ENCODE measurements at regions not wholly inside any gene's neighbourhood (a gene's known extent, or its start where the extent isn't known, plus 50 kb on each side); places are given as distances from the start of the nearest gene placed in this dataset.

- Histone ChIP-seq H3K9me3 (replicated peaks) (no peaks in the 10 kb centered on the region), H3K4me3 (no peak overlapping the region), H3K36me3 (no peaks in the 10 kb centered on the region), H3K27ac (no peak overlapping the region), H3K27me3 (replicated peaks) (no peaks in the 10 kb centered on the region), H3K4me1 (replicated peaks) (no peaks in the 10 kb centered on the region)
- DNase-seq (ENCODE audit: low read depth in 1 of 2, low spot score in 2 of 2) = no peak
Measured at GRCh38 chr5:5932824-5933223, 445.5 kb downstream of the MED10 start.

- no peak for DNase-seq (ENCODE audit: low read depth in 1 of 2, low spot score in 2 of 2)
- Histone ChIP-seq H3K27ac (no peak overlapping the region), H3K4me3 (no peak overlapping the region), H3K4me1 (replicated peaks) (no peaks in the 10 kb centered on the region), H3K27me3 (replicated peaks) (no peaks in the 10 kb centered on the region), H3K36me3 (no peaks in the 10 kb centered on the region), H3K9me3 (replicated peaks) (no peaks in the 10 kb centered on the region)
Measured at GRCh38 chr5:5930561-5930960, 447.8 kb downstream of the MED10 start.

GRCh38 chr5:5929291-5930020, 448.9 kb downstream of the MED10 start:
- H3K4me1 ChIP-seq (replicated peaks) = no peaks in the 10 kb centered on the region
- no peak for DNase-seq (ENCODE audit: low read depth in 1 of 2, low spot score in 2 of 2)
- H3K27ac ChIP-seq = no peak overlapping the region
- no peak overlapping the region for H3K4me3 ChIP-seq
- no peaks in the 10 kb centered on the region for H3K9me3 ChIP-seq (replicated peaks)
- H3K27me3 ChIP-seq (replicated peaks) = no peaks in the 10 kb centered on the region
- H3K36me3 ChIP-seq = no peaks in the 10 kb centered on the region

GRCh38 chr5:5925191-5925590, 453.2 kb downstream of the MED10 start:
- Histone ChIP-seq H3K4me1 (replicated peaks) (no peaks in the 10 kb centered on the region), H3K27ac (no peak overlapping the region), H3K4me3 (no peak overlapping the region), H3K36me3 (no peaks in the 10 kb centered on the region), H3K9me3 (replicated peaks) (no peaks in the 10 kb centered on the region), H3K27me3 (replicated peaks) (no peaks in the 10 kb centered on the region)
- no peak for DNase-seq (ENCODE audit: low read depth in 1 of 2, low spot score in 2 of 2)

- Histone ChIP-seq H3K36me3 (no peaks in the 10 kb centered on the region), H3K27me3 (replicated peaks) (no peaks in the 10 kb centered on the region), H3K9me3 (replicated peaks) (no peaks in the 10 kb centered on the region), H3K4me3 (no peak overlapping the region), H3K27ac (no peak overlapping the region), H3K4me1 (replicated peaks) (no peaks in the 10 kb centered on the region)
- no peak for DNase-seq (ENCODE audit: low read depth in 1 of 2, low spot score in 2 of 2)
Measured at GRCh38 chr5:5919411-5919810, 458.9 kb downstream of the MED10 start.

GRCh38 chr5:5906778-5907177, 471.6 kb downstream of the MED10 start:
- Histone ChIP-seq H3K27ac (no peak overlapping the region), H3K4me3 (no peak overlapping the region), H3K27me3 (replicated peaks) (no peaks in the 10 kb centered on the region), H3K36me3 (no peaks in the 10 kb centered on the region), H3K9me3 (replicated peaks) (no peaks in the 10 kb centered on the region; the same call in 1 of the 2 replicates), H3K4me1 (replicated peaks) (no peaks in the 10 kb centered on the region)
- DNase-seq (ENCODE audit: low read depth in 1 of 2, low spot score in 2 of 2) = no peak

- H3K27me3 ChIP-seq (replicated peaks) = no peaks in the 10 kb centered on the region
- DNase-seq (ENCODE audit: low read depth in 1 of 2, low spot score in 2 of 2) = no peak
- H3K36me3 ChIP-seq = no peaks in the 10 kb centered on the region
- H3K4me3 ChIP-seq = no peak overlapping the region
- H3K27ac ChIP-seq = no peak overlapping the region
- H3K4me1 ChIP-seq (replicated peaks) = no peaks in the 10 kb centered on the region
- H3K9me3 ChIP-seq (replicated peaks) = no peaks in the 10 kb centered on the region; the same call in 1 of the 2 replicates
Measured at GRCh38 chr5:5905186-5905585, 473.2 kb downstream of the MED10 start.

- no peaks in the 10 kb centered on the region for H3K27me3 ChIP-seq (replicated peaks)
- H3K9me3 ChIP-seq (replicated peaks) = no peaks in the 10 kb centered on the region; the same call in 1 of the 2 replicates
- H3K4me1 ChIP-seq (replicated peaks) = no peaks in the 10 kb centered on the region
Measured at GRCh38 chr5:5904113-5904512, 474.2 kb downstream of the MED10 start.

GRCh38 chr5:5902678-5903646, 475.4 kb downstream of the MED10 start:
- H3K27me3 ChIP-seq (replicated peaks) = no peaks in the 10 kb centered on the region
- no peak overlapping the region for H3K4me3 ChIP-seq
- no peak overlapping the region for H3K27ac ChIP-seq
- DNase-seq (ENCODE audit: low read depth in 1 of 2, low spot score in 2 of 2) = no peak
- H3K4me1 ChIP-seq (replicated peaks) = no peaks in the 10 kb centered on the region
- H3K36me3 ChIP-seq = no peaks in the 10 kb centered on the region
- H3K9me3 ChIP-seq (replicated peaks) = no peaks in the 10 kb centered on the region; the same call in 1 of the 2 replicates

More at GRCh38 chr5:5904113-5904512, 474.2 kb downstream of the MED10 start:
- H3K36me3 ChIP-seq = no peaks in the 10 kb centered on the region
- no peak overlapping the region for H3K4me3 ChIP-seq
- H3K27ac ChIP-seq = no peak overlapping the region
- DNase-seq (ENCODE audit: low read depth in 1 of 2, low spot score in 2 of 2) = no peak

- no peak for DNase-seq (ENCODE audit: low read depth in 1 of 2, low spot score in 2 of 2)
- Histone ChIP-seq H3K27ac (no peak overlapping the region), H3K36me3 (no peaks in the 10 kb centered on the region), H3K4me1 (replicated peaks) (no peaks in the 10 kb centered on the region), H3K4me3 (no peak overlapping the region), H3K9me3 (replicated peaks) (no peaks in the 10 kb centered on the region; the same call in 1 of the 2 replicates), H3K27me3 (replicated peaks) (no peaks in the 10 kb centered on the region)
Measured at GRCh38 chr5:5900350-5900749, 477.9 kb downstream of the ICE1 start.

- Histone ChIP-seq H3K4me1 (replicated peaks) (no peaks in the 10 kb centered on the region), H3K27ac (no peak overlapping the region), H3K9me3 (replicated peaks) (no peaks in the 10 kb centered on the region; the same call in 1 of the 2 replicates), H3K4me3 (no peak overlapping the region), H3K36me3 (no peaks in the 10 kb centered on the region), H3K27me3 (replicated peaks) (no peaks in the 10 kb centered on the region)
- DNase-seq (ENCODE audit: low read depth in 1 of 2, low spot score in 2 of 2) = no peak
Measured at GRCh38 chr5:5899716-5900115, 477.2 kb downstream of the ICE1 start.

- H3K27ac ChIP-seq = no peak overlapping the region
- no peaks in the 10 kb centered on the region for H3K27me3 ChIP-seq (replicated peaks)
- no peak overlapping the region for H3K4me3 ChIP-seq
- no peak for DNase-seq (ENCODE audit: low read depth in 1 of 2, low spot score in 2 of 2)
- H3K36me3 ChIP-seq = no peaks in the 10 kb centered on the region
- no peaks in the 10 kb centered on the region for H3K9me3 ChIP-seq (replicated peaks)
- H3K4me1 ChIP-seq (replicated peaks) = peaks cover 49% of the 10 kb centered on the region
Measured at GRCh38 chr5:5888284-5888683, 465.8 kb downstream of the ICE1 start.

GRCh38 chr5:5887833-5888232, 465.4 kb downstream of the ICE1 start:
- H3K9me3 ChIP-seq (replicated peaks) = no peaks in the 10 kb centered on the region
- no peaks in the 10 kb centered on the region for H3K36me3 ChIP-seq
- no peak for DNase-seq (ENCODE audit: low read depth in 1 of 2, low spot score in 2 of 2)
- H3K27me3 ChIP-seq (replicated peaks) = no peaks in the 10 kb centered on the region
- H3K4me3 ChIP-seq = no peak overlapping the region
- peaks cover 53% of the 10 kb centered on the region for H3K4me1 ChIP-seq (replicated peaks)
- no peak overlapping the region for H3K27ac ChIP-seq

Data from SJSA1 (cell line).